H1 (cell line): ENCODE measurements at regions not wholly inside any gene's neighbourhood (a gene's known extent, or its start where the extent isn't known, plus 50 kb on each side); places are given as distances from the start of the nearest gene placed in this dataset.

Source experiments
- CTCF ChIA-PET: fragments of 300-600 bp; sonication (Branson Sonifier 250); formaldehyde crosslinking; loops from one replicate; lab custom pipeline; 2021; ENCODE audit not compliant: partially characterized antibody; lab: Charles Lee
- POLR2A ChIA-PET: fragments of 300-600 bp; sonication (Branson Sonifier 250); formaldehyde crosslinking; loops from one replicate; lab custom pipeline; 2021; ENCODE audit warnings: inconsistent platforms; ENCODE audit not compliant: partially characterized antibody; lab: Charles Lee
- DNase-seq, 2 experiments: peaks; one replicate each; pipeline versions ENCODE4 v3.0.0 to v3.0.0-alpha.2; 2010 to 2022; ENCODE audit warnings: low spot score in 2 of 2, low read depth in 1 of 2, mixed read lengths in 1 of 2
- FAIRE-seq: peaks from 2 replicates; lab custom pipeline; 2011; peaks lifted over from hg19 to GRCh38; lab: Jason Lieb, UNC
- H2AFZ ChIP-seq: 2 replicates; pipeline ENCODE4 v1.8.1; 2012; ENCODE audit warnings: low read length, inconsistent platforms
- H2AK5ac ChIP-seq: 2 replicates; pipeline ENCODE4 v1.6.1; 2013; ENCODE audit warnings: low read depth, low read length
- H2BK120ac ChIP-seq: replicated peaks from 2 replicates; pipeline ENCODE3; 2013; ENCODE audit warnings: low read depth, low read length, inconsistent platforms
- H2BK12ac ChIP-seq: 2 replicates; pipeline ENCODE4 v1.6.1; 2013; ENCODE audit warnings: low read depth, low read length
- H2BK15ac ChIP-seq: 2 replicates; pipeline ENCODE4 v1.6.1; 2013; ENCODE audit warnings: low read length
- H2BK20ac ChIP-seq: 2 replicates; pipeline ENCODE4 v1.6.1; 2013; ENCODE audit warnings: low read length
- H2BK5ac ChIP-seq: 2 replicates; pipeline ENCODE4 v1.6.1; 2013; ENCODE audit warnings: low read depth, low read length
- H3K14ac ChIP-seq: 2 replicates; pipeline ENCODE4 v1.6.1; 2013; ENCODE audit warnings: inconsistent platforms; ENCODE audit not compliant: insufficient read length
- H3K18ac ChIP-seq: 2 replicates; pipeline ENCODE4 v1.6.1; 2013; ENCODE audit warnings: low read length; ENCODE audit errors: extremely low read depth
- H3K23ac ChIP-seq: 2 replicates; pipeline ENCODE4 v1.6.1; 2013; ENCODE audit warnings: inconsistent platforms; ENCODE audit not compliant: insufficient read length
- H3K23me2 ChIP-seq: 2 replicates; pipeline ENCODE4 v1.6.1; 2013; ENCODE audit warnings: low read depth, low read length
- H3K27ac ChIP-seq: 2 replicates; pipeline ENCODE4 v1.6.1; 2011; ENCODE audit warnings: low read depth, low read length, inconsistent platforms
- H3K27me3 ChIP-seq, 4 experiments: replicated peaks in 1 of 4; 1 replicate in 1 of 4; 2 replicates in 3 of 4; pipeline versions ENCODE4 v1.6.1 to v1.8.1; 2011 to 2013; ENCODE audit warnings: low read length in 3 of 4, mild to moderate bottlenecking in 3 of 4, inconsistent platforms in 2 of 4, mixed read lengths in 2 of 4, moderate library complexity in 1 of 4; ENCODE audit not compliant: control insufficient read depth in 3 of 4, insufficient read depth in 3 of 4; ENCODE audit errors: extremely low read depth in 1 of 4
- H3K36me3 ChIP-seq, 4 experiments: 2 replicates each; pipeline versions ENCODE4 v1.6.1 to v1.8.1; 2011 to 2013; ENCODE audit warnings: mild to moderate bottlenecking in 4 of 4, low read length in 3 of 4, moderate library complexity in 2 of 4, control low read depth in 1 of 4, inconsistent platforms in 1 of 4; ENCODE audit not compliant: insufficient read depth in 4 of 4, control insufficient read depth in 2 of 4
- H3K4ac ChIP-seq: replicated peaks from 2 replicates; pipeline ENCODE3; 2013; ENCODE audit warnings: low read length, low read depth, mixed read lengths, inconsistent platforms; ENCODE audit not compliant: insufficient read length
- H3K4me1 ChIP-seq, 4 experiments: replicated peaks in 1 of 4; 1 replicate in 1 of 4; 2 replicates in 3 of 4; pipeline versions ENCODE4 v1.6.1 to v1.8.1; 2011 to 2013; ENCODE audit warnings: low read length in 3 of 4, inconsistent platforms in 2 of 4, mixed read lengths in 1 of 4; ENCODE audit not compliant: insufficient read depth in 4 of 4, control insufficient read depth in 3 of 4
- H3K4me2 ChIP-seq, 2 experiments: 2 replicates each; pipeline versions ENCODE4 v1.6.1 to v1.8.1; 2011 to 2013; ENCODE audit warnings: low read depth in 2 of 2, low read length in 2 of 2, control low read depth in 1 of 2, inconsistent platforms in 1 of 2, mild to moderate bottlenecking in 1 of 2; ENCODE audit not compliant: insufficient read depth in 1 of 2
- H3K4me3 ChIP-seq, 4 experiments: fragments of 200-600, 300-600 bp in 1 of 4; sonication (generic), shearing (Covaris generic), sonication (Bioruptor Twin) in 1 of 4; 2 replicates each; pipeline versions ENCODE4 v1.5.1 to v1.8.1; 2011 to 2016; ENCODE audit warnings: low read length in 4 of 4, low read depth in 3 of 4, control low read depth in 2 of 4, inconsistent platforms in 2 of 4, mild to moderate bottlenecking in 2 of 4, mixed read lengths in 1 of 4, moderate library complexity in 1 of 4; ENCODE audit not compliant: insufficient read depth in 2 of 4; ENCODE audit errors: extremely low read depth in 1 of 4
- H3K56ac ChIP-seq: replicated peaks from 2 replicates; pipeline ENCODE3; 2013; ENCODE audit warnings: low read depth, mild to moderate bottlenecking, mixed read lengths, low read length, inconsistent platforms; ENCODE audit not compliant: insufficient read length
- H3K79me1 ChIP-seq: 2 replicates; pipeline ENCODE4 v1.6.1; 2013; ENCODE audit warnings: low read depth, low read length, control low read depth
- H3K79me2 ChIP-seq, 2 experiments: 2 replicates each; pipeline versions ENCODE4 v1.6.1 to v1.8.1; 2012 to 2013; ENCODE audit warnings: low read length in 2 of 2, mild to moderate bottlenecking in 2 of 2, inconsistent platforms in 1 of 2; ENCODE audit not compliant: insufficient read depth in 2 of 2, control insufficient read depth in 1 of 2
- H3K9ac ChIP-seq, 4 experiments: replicated peaks in 1 of 4; 1 replicate in 1 of 4; 2 replicates in 3 of 4; pipeline versions ENCODE4 v1.6.1 to v1.8.1; 2011 to 2013; ENCODE audit warnings: low read depth in 3 of 4, low read length in 3 of 4, control low read depth in 2 of 4, mild to moderate bottlenecking in 2 of 4, moderate library complexity in 2 of 4, inconsistent platforms in 1 of 4; ENCODE audit errors: extremely low read depth in 1 of 4
- H3K9me3 ChIP-seq, 2 experiments: 2 replicates each; pipeline versions ENCODE4 v1.6.1 to v1.8.1; 2012 to 2013; ENCODE audit warnings: mild to moderate bottlenecking in 2 of 2, moderate library complexity in 2 of 2, control low read depth in 1 of 2, inconsistent platforms in 1 of 2, low read depth in 1 of 2, low read length in 1 of 2, mixed read lengths in 1 of 2; ENCODE audit not compliant: insufficient read depth in 2 of 2
- H4K20me1 ChIP-seq, 2 experiments: replicated peaks in 1 of 2; 2 replicates each; pipeline versions ENCODE3 to v1.8.1; 2011 to 2013; ENCODE audit warnings: inconsistent platforms in 2 of 2, low read length in 2 of 2, mild to moderate bottlenecking in 1 of 2; ENCODE audit not compliant: insufficient read depth in 2 of 2, control insufficient read depth in 1 of 2
- H4K5ac ChIP-seq: 2 replicates; pipeline ENCODE4 v1.6.1; 2013; ENCODE audit warnings: low read length, low read depth, mixed read lengths, inconsistent platforms; ENCODE audit not compliant: insufficient read length
- H4K8ac ChIP-seq: 2 replicates; pipeline ENCODE4 v1.8.0; 2013; ENCODE audit warnings: mild to moderate bottlenecking, moderate library complexity, low read length, inconsistent platforms; ENCODE audit not compliant: insufficient read depth; ENCODE audit errors: extremely low read depth
- H4K91ac ChIP-seq: replicated peaks from 2 replicates; pipeline ENCODE3; 2013; ENCODE audit warnings: low read length, mixed read lengths, inconsistent platforms; ENCODE audit not compliant: insufficient read length
- CBX8 ChIP-seq: fragments of 300-800, 300-1000 bp; sonication (generic); IDR thresholded peaks from 2 replicates; pipeline ENCODE4 v1.7.1; 2016; ENCODE audit warnings: low read depth, low read length, borderline replicate concordance
- KDM5A ChIP-seq: fragments of 200-600 bp; IDR thresholded peaks from 2 replicates; pipeline ENCODE4 v1.7.1; 2012; ENCODE audit warnings: mild to moderate bottlenecking, low read length, inconsistent platforms, mixed read lengths
- SIN3A ChIP-seq, 2 experiments: IDR thresholded peaks in 1 of 2; conservative IDR thresholded peaks in 1 of 2; 2 replicates each; pipeline ENCODE4 v1.6.1; 2011 to 2012; ENCODE audit warnings: low read length in 2 of 2, improper control_type of control experiment in 1 of 2, low read depth in 1 of 2, mild to moderate bottlenecking in 1 of 2
- WGBS, 2 experiments: shearing (Covaris generic) in 1 of 2; methylation state at CpG; one replicate each; pipeline versions ENCODE4 v1.1.6 to v1.1.7; 2013 to 2015; ENCODE audit warnings: low lambda C conversion rate in 2 of 2, mixed read lengths in 2 of 2, inconsistent platforms in 1 of 2, low coverage in 1 of 2, missing lambda C conversion rate in 1 of 2; ENCODE audit not compliant: insufficient replicate concordance in 2 of 2, insufficient coverage in 1 of 2, insufficient read length in 1 of 2; ENCODE audit errors: extremely low coverage in 1 of 2, missing lambda C conversion rate in 1 of 2; 5-methylcytosine and 5-hydroxymethylcytosine counted together

- no peaks in the 10 kb centered on the region for H3K9me3 ChIP-seq
- no peak overlapping the region for H2BK120ac ChIP-seq
- TF ChIP-seq CBX8 (no peak), KDM5A (no peak), SIN3A (conservative IDR thresholded peaks at IDR 0.05 in 1 of 2, IDR thresholded peaks at IDR 0.05 in 1 of 2; ENCODE audit: low read depth in 1 of 2, low read length in 2 of 2) (no peak)
- H3K23ac ChIP-seq, result no peak overlapping the region
- no peaks in the 10 kb centered on the region for H3K23me2 ChIP-seq
- ChIA-PET CTCF (interaction anchor here (0.7 to 1.0 kb wide), 2 partner anchors 8 to 69 kb away, joined by 3 read pairs; no protein-coding TSS in a partner anchor), POLR2A (no interaction called here)
- H4K91ac ChIP-seq, result no peak overlapping the region
- no peak overlapping the region for H2AK5ac ChIP-seq
- DNase-seq (no peak), FAIRE-seq (no peak)
- H3K4me2 ChIP-seq, result no peak overlapping the region
- no peak overlapping the region for H4K5ac ChIP-seq
- no peak overlapping the region for H3K4me3 ChIP-seq
- no peaks in the 10 kb centered on the region for H3K79me1 ChIP-seq
- no peak overlapping the region for H3K14ac ChIP-seq
- H2BK20ac ChIP-seq, result no peak overlapping the region
- H3K4ac ChIP-seq, result no peak overlapping the region
- H3K18ac ChIP-seq, result no peak overlapping the region
- H3K79me2 ChIP-seq, result no peaks in the 10 kb centered on the region
- H4K20me1 ChIP-seq, result no peaks in the 10 kb centered on the region
- H2BK5ac ChIP-seq, result no peak overlapping the region
- no peak overlapping the region for H2AFZ ChIP-seq
- H4K8ac ChIP-seq, result no peak overlapping the region
- H3K36me3 ChIP-seq, result no peaks in the 10 kb centered on the region
- no peak overlapping the region for H3K27ac ChIP-seq
- H3K27me3 ChIP-seq, result no peaks in the 10 kb centered on the region
- H3K9ac ChIP-seq, result no peak overlapping the region
- no peak overlapping the region for H2BK12ac ChIP-seq
- H3K56ac ChIP-seq, result no peak overlapping the region
- H2BK15ac ChIP-seq, result no peak overlapping the region
- whole genome bisulfite sequencing, 2 experiments, result 90% methylated on average over 5 of the region's 5 CpGs; no CpG with 5 or more reads in 1 of the 2 experiments
- peaks cover 0 to 6% (median 0%) of the 10 kb centered on the region in 4 experiments; a peak in 1 of 7 replicates for H3K4me1 ChIP-seq
Observed at GRCh38 chr9:108634204-108634603, 221.6 kb downstream of the ACTL7B start.
